ENCODE measurements at regions not wholly inside any gene's neighbourhood (a gene's known extent, or its start where the extent isn't known, plus 50 kb on each side); places are given as distances from the start of the nearest gene placed in this dataset.

GRCh38 chr19:31656507-31656906, 307.3 kb upstream of the TSHZ3 start:
- TF ChIP-seq CTCF (IDR thresholded peaks at IDR 0.05), result no peak
- TF ChIP-seq POLR2A (IDR thresholded peaks at IDR 0.05), result no peak
- intact Hi-C loops (cut with DNase I; ENCODE audit: low total_unique reads), result no loop called here
- H3K36me3 ChIP-seq (ENCODE audit: low read depth, missing control alignments), result no peaks in the 10 kb centered on the region
- H3K9me3 ChIP-seq, result no peaks in the 10 kb centered on the region
- H3K27ac ChIP-seq, result no peak overlapping the region
- no peak for DNase-seq
- H3K4me1 ChIP-seq, result no peaks in the 10 kb centered on the region
- H3K4me3 ChIP-seq, result no peak overlapping the region
- H3K27me3 ChIP-seq, result no peaks in the 10 kb centered on the region
- 93 to 95% methylated on average over 9 of the region's 9 CpGs for WGBS, 2 donors

- no peaks in the 10 kb centered on the region for H3K36me3 ChIP-seq (ENCODE audit: low read depth, missing control alignments)
- H3K27me3 ChIP-seq, result no peaks in the 10 kb centered on the region
- H3K27ac ChIP-seq, result no peak overlapping the region
- no peak for DNase-seq
- 80 to 83% methylated on average over 6 of the region's 6 CpGs for WGBS, 2 donors
- H3K4me3 ChIP-seq, result no peak overlapping the region
- no peaks in the 10 kb centered on the region for H3K4me1 ChIP-seq
- TF ChIP-seq CTCF (IDR thresholded peaks at IDR 0.05) (no peak), POLR2A (IDR thresholded peaks at IDR 0.05) (no peak)
- no peaks in the 10 kb centered on the region for H3K9me3 ChIP-seq
- intact Hi-C loops (cut with DNase I; ENCODE audit: low total_unique reads), result no loop called here
Measured at GRCh38 chr19:31658993-31659896, 310.0 kb upstream of the TSHZ3 start.

- no peak overlapping the region for H3K27ac ChIP-seq
- no peaks in the 10 kb centered on the region for H3K9me3 ChIP-seq
- H3K36me3 ChIP-seq (ENCODE audit: low read depth, missing control alignments), result no peaks in the 10 kb centered on the region
- H3K4me3 ChIP-seq, result no peak overlapping the region
- intact Hi-C loops (cut with DNase I; ENCODE audit: low total_unique reads), result no loop called here
- TF ChIP-seq POLR2A (IDR thresholded peaks at IDR 0.05), result no peak
- WGBS, 2 donors, result 77 to 79% methylated on average over 4 of the region's 4 CpGs
- no peaks in the 10 kb centered on the region for H3K27me3 ChIP-seq
- H3K4me1 ChIP-seq, result no peaks in the 10 kb centered on the region
- no peak for DNase-seq
Measured at GRCh38 chr19:31659897-31660210, 310.6 kb upstream of the TSHZ3 start.

GRCh38 chr19:31664096-31664495, 314.9 kb upstream of the TSHZ3 start:
- intact Hi-C loops (cut with DNase I; ENCODE audit: low total_unique reads), result no loop called here
- no peaks in the 10 kb centered on the region for H3K4me1 ChIP-seq

GRCh38 chr19:31664997-31665396, 315.8 kb upstream of the TSHZ3 start:
- 87 to 88% methylated on average over 6 of the region's 6 CpGs for WGBS, 2 donors
- TF ChIP-seq POLR2A (IDR thresholded peaks at IDR 0.05), result no peak
- no peak for TF ChIP-seq CTCF (IDR thresholded peaks at IDR 0.05)
- intact Hi-C loops (cut with DNase I; ENCODE audit: low total_unique reads), result no loop called here

More at GRCh38 chr19:31664096-31664495, 314.9 kb upstream of the TSHZ3 start:
- Histone ChIP-seq H3K36me3 (ENCODE audit: low read depth, missing control alignments) (no peaks in the 10 kb centered on the region), H3K27ac (no peak overlapping the region), H3K4me3 (no peak overlapping the region), H3K9me3 (no peaks in the 10 kb centered on the region), H3K27me3 (no peaks in the 10 kb centered on the region)
- WGBS, 2 donors, result 89 to 92% methylated on average over 7 of the region's 7 CpGs
- TF ChIP-seq CTCF (IDR thresholded peaks at IDR 0.05), result no peak
- no peak for TF ChIP-seq POLR2A (IDR thresholded peaks at IDR 0.05)
- no peak for DNase-seq

More at GRCh38 chr19:31664997-31665396, 315.8 kb upstream of the TSHZ3 start:
- Histone ChIP-seq H3K36me3 (ENCODE audit: low read depth, missing control alignments) (no peaks in the 10 kb centered on the region), H3K4me3 (no peak overlapping the region), H3K27me3 (no peaks in the 10 kb centered on the region), H3K27ac (no peak overlapping the region), H3K9me3 (no peaks in the 10 kb centered on the region), H3K4me1 (no peaks in the 10 kb centered on the region)
- DNase-seq, result no peak
